Endothelial cell of umbilical vein (primary cell): ENCODE measurements at regions not wholly inside any gene's neighbourhood (a gene's known extent, or its start where the extent isn't known, plus 50 kb on each side); places are given as distances from the start of the nearest gene placed in this dataset.

ENCODE experiments used
- BruUV-seq: library from RNA; stranded (reverse); fragments of 400-500 nt; replicated peaks from 2 replicates; lab custom pipeline; 2021; lab: Mats Ljungman, UMichigan
- CTCF ChIA-PET: fragments of 300-600, 350-600 bp; sonication (Branson Sonifier 250); formaldehyde crosslinking; loops from one replicate; lab custom pipeline; 2021; ENCODE audit warnings: antibody characterized with exemption, inconsistent platforms; lab: Charles Lee
- POLR2A ChIA-PET: fragments of 300-600, 350-600 bp; sonication (Branson Sonifier 250); formaldehyde crosslinking; loops from one replicate; lab custom pipeline; 2021; ENCODE audit warnings: antibody characterized with exemption, inconsistent platforms; lab: Charles Lee
- DNase-seq: peaks from one replicate; pipeline ENCODE4 v3.0.0-alpha.2; 2011; ENCODE audit warnings: low read depth, low spot score
- FAIRE-seq: peaks from 2 replicates; lab custom pipeline; 2011; peaks lifted over from hg19 to GRCh38; lab: Jason Lieb, UNC
- H2AFZ ChIP-seq: 2 replicates; pipeline ENCODE4 v1.6.0; 2012; ENCODE audit warnings: low read depth, low read length, control low read depth, inconsistent platforms
- H3K27ac ChIP-seq: 2 replicates; pipeline ENCODE4 v1.5.1; 2011; ENCODE audit warnings: low read depth, mild to moderate bottlenecking, control low read depth, low read length, moderate library complexity; ENCODE audit not compliant: insufficient read depth
- H3K27me3 ChIP-seq, 2 experiments: 2 replicates each; pipeline versions ENCODE4 v1.6.0 to v1.6.1; 2011; ENCODE audit warnings: low read length in 2 of 2, mixed read lengths in 1 of 2; ENCODE audit not compliant: control insufficient read depth in 2 of 2, insufficient read depth in 2 of 2
- H3K36me3 ChIP-seq, 2 experiments: 2 replicates in 1 of 2; 3 replicates in 1 of 2; pipeline ENCODE4 v1.5.1; 2011; ENCODE audit warnings: low read length in 2 of 2, mild to moderate bottlenecking in 1 of 2, moderate library complexity in 1 of 2; ENCODE audit not compliant: control insufficient read depth in 2 of 2, insufficient read depth in 2 of 2; ENCODE audit errors: extremely low read depth in 1 of 2
- H3K4me1 ChIP-seq: 3 replicates; pipeline ENCODE4 v1.5.1; 2011; ENCODE audit warnings: mild to moderate bottlenecking, low read length; ENCODE audit not compliant: control insufficient read depth, insufficient read depth; ENCODE audit errors: extremely low read depth
- H3K4me2 ChIP-seq: 2 replicates; pipeline ENCODE4 v1.6.1; 2011; ENCODE audit warnings: low read length, control low read depth, mixed read lengths; ENCODE audit not compliant: insufficient read depth
- H3K4me3 ChIP-seq, 3 experiments: fragments of 200-600 bp in 1 of 3; sonication (generic), shearing (Covaris generic) in 1 of 3; replicated peaks in 1 of 3; 2 replicates each; pipeline ENCODE4 v1.5.1; 2011 to 2016; ENCODE audit warnings: control low read depth in 3 of 3, low read length in 3 of 3, mild to moderate bottlenecking in 2 of 3, inconsistent platforms in 1 of 3, low read depth in 1 of 3, moderate library complexity in 1 of 3; ENCODE audit not compliant: insufficient read depth in 1 of 3
- H3K79me2 ChIP-seq: 2 replicates; pipeline ENCODE4 v1.6.0; 2012; ENCODE audit warnings: low read length, inconsistent platforms; ENCODE audit not compliant: control insufficient read depth, insufficient read depth
- H3K9ac ChIP-seq: replicated peaks from 2 replicates; pipeline ENCODE3; 2011; ENCODE audit warnings: low read length, control low read depth; ENCODE audit not compliant: insufficient read depth; ENCODE audit errors: extremely low read depth
- H3K9me1 ChIP-seq: replicated peaks from 3 replicates; pipeline ENCODE4 v1.6.0; 2011; ENCODE audit warnings: mild to moderate bottlenecking, low read length; ENCODE audit not compliant: control insufficient read depth, insufficient read depth; ENCODE audit errors: extremely low read depth
- H3K9me3 ChIP-seq: replicated peaks from 2 replicates; pipeline ENCODE4 v1.5.1; 2012; ENCODE audit warnings: low read length, inconsistent platforms; ENCODE audit not compliant: control insufficient read depth, insufficient read depth
- H4K20me1 ChIP-seq: replicated peaks from 2 replicates; pipeline ENCODE3; 2011; ENCODE audit warnings: mild to moderate bottlenecking, low read length; ENCODE audit not compliant: control insufficient read depth, insufficient read depth; ENCODE audit errors: extremely low read depth
- CTCF ChIP-seq, 2 donors: IDR thresholded peaks; 1 replicate in 1 of 2; 2 replicates in 1 of 2; pipeline ENCODE4 v1.5.1; 2011; ENCODE audit warnings: low read length in 2 of 2, mild to moderate bottlenecking in 2 of 2, moderate library complexity in 2 of 2, control low read depth in 1 of 2, inconsistent platforms in 1 of 2, low read depth in 1 of 2; ENCODE audit not compliant: insufficient read depth in 1 of 2; ENCODE audit errors: extremely low read depth in 1 of 2
- EZH2 ChIP-seq: IDR thresholded peaks from 2 replicates; pipeline ENCODE4 v1.6.1; 2012; ENCODE audit warnings: borderline replicate concordance, low read depth, mild to moderate bottlenecking, moderate library complexity, low read length, inconsistent platforms; ENCODE audit not compliant: severe bottlenecking
- FOS ChIP-seq: IDR thresholded peaks from 2 replicates; pipeline ENCODE4 v1.6.1; 2011; ENCODE audit warnings: mild to moderate bottlenecking, low read length, moderate library complexity, borderline replicate concordance; ENCODE audit not compliant: insufficient read depth
- JUN ChIP-seq: IDR thresholded peaks from 2 replicates; pipeline ENCODE4 v1.6.1; 2011; ENCODE audit warnings: borderline replicate concordance, low read depth; ENCODE audit not compliant: insufficient read length, insufficient read depth
- MAX ChIP-seq: IDR thresholded peaks from 2 replicates; pipeline ENCODE4 v1.6.1; 2011; ENCODE audit not compliant: insufficient read depth, insufficient read length
- MYC ChIP-seq: IDR thresholded peaks from one replicate; pipeline ENCODE4 v1.6.1; 2011; ENCODE audit warnings: mild to moderate bottlenecking, low read depth, low read length
- POLR2A ChIP-seq: IDR thresholded peaks from 2 replicates; pipeline ENCODE4 v1.6.1; 2012; ENCODE audit warnings: low read depth, mild to moderate bottlenecking, control low read depth, low read length
- POLR2AphosphoS5 ChIP-seq: IDR thresholded peaks from 2 replicates; pipeline ENCODE4 v1.6.1; 2012; ENCODE audit warnings: low read depth, mild to moderate bottlenecking, control low read depth, low read length, moderate library complexity; ENCODE audit not compliant: insufficient read depth
- dilution Hi-C: fragments of 300-500 bp; cut with MboI; formaldehyde crosslinking; loops from one replicate; pipeline ENCODE4 v1.15.0; 2019; ENCODE audit warnings: low sequenced_read_pairs; ENCODE audit not compliant: extremely low pct_ligation_motif_present
- intact Hi-C: fragments of 100-400 bp; cut with micrococcal nuclease; formaldehyde crosslinking; loops from one replicate; pipeline ENCODE4 v1.10.0; 2022

- dilution Hi-C loops, result no loop called here
- no peak overlapping the region for H3K4me3 ChIP-seq
- no peaks in the 10 kb centered on the region for H3K36me3 ChIP-seq
- BruUV-seq, result no TSS peak
- no peak for FAIRE-seq
- no peaks in the 10 kb centered on the region for H3K79me2 ChIP-seq
- no peaks in the 10 kb centered on the region for H3K27me3 ChIP-seq
- H2AFZ ChIP-seq, result no peak overlapping the region
- no peak overlapping the region for H3K27ac ChIP-seq
- H3K9ac ChIP-seq, result no peak overlapping the region
- no peaks in the 10 kb centered on the region for H3K9me3 ChIP-seq
- H3K9me1 ChIP-seq, result no peaks in the 10 kb centered on the region
- POLR2A ChIA-PET, result no interaction called here
- DNase-seq, result no peak
- H4K20me1 ChIP-seq, result no peaks in the 10 kb centered on the region
- H3K4me1 ChIP-seq, result no peaks in the 10 kb centered on the region
- no peak overlapping the region for H3K4me2 ChIP-seq
- CTCF ChIA-PET, result no interaction called here
- intact Hi-C loops, result no loop called here
- TF ChIP-seq POLR2AphosphoS5 (no peak), MYC (no peak), JUN (no peak), MAX (no peak), POLR2A (no peak), EZH2 (no peak), CTCF (IDR thresholded peaks at IDR 0.05; ENCODE audit: extremely low read depth in 1 of 2, insufficient read depth in 1 of 2, low read depth in 1 of 2, low read length in 2 of 2) (no peak)
Observed at GRCh38 chr2:144748443-144748842, 228.5 kb upstream of the ZEB2 start.

GRCh38 chr2:144747571-144747970 lies 227.7 kb upstream of the ZEB2 start:
- POLR2A ChIA-PET, result no interaction called here
- no peak for FAIRE-seq
- dilution Hi-C loops, result no loop called here

More at GRCh38 chr2:144747571-144747970, 227.7 kb upstream of the ZEB2 start:
- DNase-seq, result no peak
- Histone ChIP-seq H3K9ac (no peak overlapping the region), H3K4me1 (no peaks in the 10 kb centered on the region), H3K27me3 (no peaks in the 10 kb centered on the region), H4K20me1 (no peaks in the 10 kb centered on the region), H3K9me1 (no peaks in the 10 kb centered on the region), H3K36me3 (no peaks in the 10 kb centered on the region), H2AFZ (no peak overlapping the region), H3K4me2 (no peak overlapping the region), H3K4me3 (no peak overlapping the region), H3K27ac (no peak overlapping the region), H3K79me2 (no peaks in the 10 kb centered on the region), H3K9me3 (no peaks in the 10 kb centered on the region)
- intact Hi-C loops, result no loop called here
- CTCF ChIA-PET, result no interaction called here
- no peak for TF ChIP-seq FOS
- TF ChIP-seq CTCF (IDR thresholded peaks at IDR 0.05; ENCODE audit: extremely low read depth in 1 of 2, insufficient read depth in 1 of 2, low read depth in 1 of 2, low read length in 2 of 2), result no peak
- no TSS peak for BruUV-seq
